ENCODE measurements at regions not wholly inside any gene's neighbourhood (a gene's known extent, or its start where the extent isn't known, plus 50 kb on each side); places are given as distances from the start of the nearest gene placed in this dataset.

DNA sequence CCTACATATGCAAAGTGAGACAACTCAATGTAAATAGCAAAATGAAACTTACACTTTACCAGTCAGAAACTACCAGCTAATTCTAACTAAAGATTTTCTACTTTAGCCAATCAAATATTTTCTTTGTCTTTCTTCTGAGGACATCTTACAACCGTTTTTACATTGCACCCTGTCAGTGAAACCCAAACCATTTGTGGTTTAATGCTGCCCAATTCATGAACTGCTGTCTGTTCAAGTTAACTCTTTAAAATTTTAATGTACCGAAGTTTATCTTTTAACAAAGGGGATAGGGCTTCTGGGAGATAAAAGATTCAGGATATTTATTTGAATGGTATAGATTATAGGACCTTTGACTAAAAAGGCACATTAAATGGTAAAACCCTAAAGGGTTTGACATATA, 121.3 kb upstream of the HDDC2 start:
- ATAC-seq: no peak
- Mint-ChIP-seq H3K4me1 (peaks cover 28% of the 10 kb centered on the region), H3K36me3 (no peaks in the 10 kb centered on the region), H3K4me3 (no peak overlapping the region), H3K27me3 (ENCODE audit: low read depth) (no peaks in the 10 kb centered on the region), H3K9me3 (peaks cover 3% of the 10 kb centered on the region; the same call in 1 of the 2 replicates), H3K27ac (no peak overlapping the region)
- ChIA-PET POLR2A (no interaction called here), CTCF (no interaction called here)
- TF ChIP-seq IRF2 (CRISPR knock-in tag; IDR thresholded peaks at IDR 0.05; ENCODE audit: borderline replicate concordance, low read depth) (no peak), AR (CRISPR knock-in tag; IDR thresholded peaks at IDR 0.05) (no peak), PRRX2 (CRISPR knock-in tag; IDR thresholded peaks at IDR 0.05) (no peak), ZNF263 (CRISPR knock-in tag; IDR thresholded peaks at IDR 0.05; ENCODE audit: low read depth) (no peak), ZNF121 (CRISPR knock-in tag; IDR thresholded peaks at IDR 0.05) (no peak), OVOL2 (CRISPR knock-in tag; IDR thresholded peaks at IDR 0.05; ENCODE audit: borderline replicate concordance) (no peak), ZMAT4 (CRISPR knock-in tag; IDR thresholded peaks at IDR 0.05) (no peak), ZNF512 (CRISPR knock-in tag; IDR thresholded peaks at IDR 0.05; ENCODE audit: borderline replicate concordance) (no peak), ELF4 (CRISPR knock-in tag; IDR thresholded peaks at IDR 0.05; ENCODE audit: low read depth) (no peak), GRHL2 (CRISPR knock-in tag; IDR thresholded peaks at IDR 0.05; ENCODE audit: insufficient replicate concordance, severe bottlenecking) (no peak), ZNF423 (CRISPR knock-in tag; IDR thresholded peaks at IDR 0.05) (no peak), RELA (CRISPR knock-in tag; IDR thresholded peaks at IDR 0.05; ENCODE audit: borderline replicate concordance) (no peak), ZNF416 (CRISPR knock-in tag; IDR thresholded peaks at IDR 0.05) (no peak), PRDM15 (CRISPR knock-in tag; IDR thresholded peaks at IDR 0.05) (no peak)
- DNase-seq (ENCODE audit: low spot score): no peak

GRCh38 chr6:125431971-125432370, 130.2 kb upstream of the HDDC2 start:
- ChIA-PET POLR2A (no interaction called here), CTCF (no interaction called here)
- ATAC-seq (peak; percentile 61), DNase-seq (ENCODE audit: low spot score) (no peak)
- peaks cover 2% of the 10 kb centered on the region for H3K36me3 Mint-ChIP-seq
- peaks cover 40% of the 10 kb centered on the region for H3K4me1 Mint-ChIP-seq
- H3K9me3 Mint-ChIP-seq: peaks cover 28% of the 10 kb centered on the region
- H3K27ac Mint-ChIP-seq: peak overlapping the region; percentile 77
- H3K4me3 Mint-ChIP-seq: peak overlapping the region; percentile 37
- no peak for TF ChIP-seq NFYB (CRISPR knock-in tag; conservative IDR thresholded peaks at IDR 0.05; ENCODE audit: low read depth)
- TF ChIP-seq RELA (CRISPR knock-in tag; IDR thresholded peaks at IDR 0.05; ENCODE audit: borderline replicate concordance): no peak
- no peak for TF ChIP-seq NR2C2 (CRISPR knock-in tag; IDR thresholded peaks at IDR 0.05)
- TF ChIP-seq, protein P1, sequence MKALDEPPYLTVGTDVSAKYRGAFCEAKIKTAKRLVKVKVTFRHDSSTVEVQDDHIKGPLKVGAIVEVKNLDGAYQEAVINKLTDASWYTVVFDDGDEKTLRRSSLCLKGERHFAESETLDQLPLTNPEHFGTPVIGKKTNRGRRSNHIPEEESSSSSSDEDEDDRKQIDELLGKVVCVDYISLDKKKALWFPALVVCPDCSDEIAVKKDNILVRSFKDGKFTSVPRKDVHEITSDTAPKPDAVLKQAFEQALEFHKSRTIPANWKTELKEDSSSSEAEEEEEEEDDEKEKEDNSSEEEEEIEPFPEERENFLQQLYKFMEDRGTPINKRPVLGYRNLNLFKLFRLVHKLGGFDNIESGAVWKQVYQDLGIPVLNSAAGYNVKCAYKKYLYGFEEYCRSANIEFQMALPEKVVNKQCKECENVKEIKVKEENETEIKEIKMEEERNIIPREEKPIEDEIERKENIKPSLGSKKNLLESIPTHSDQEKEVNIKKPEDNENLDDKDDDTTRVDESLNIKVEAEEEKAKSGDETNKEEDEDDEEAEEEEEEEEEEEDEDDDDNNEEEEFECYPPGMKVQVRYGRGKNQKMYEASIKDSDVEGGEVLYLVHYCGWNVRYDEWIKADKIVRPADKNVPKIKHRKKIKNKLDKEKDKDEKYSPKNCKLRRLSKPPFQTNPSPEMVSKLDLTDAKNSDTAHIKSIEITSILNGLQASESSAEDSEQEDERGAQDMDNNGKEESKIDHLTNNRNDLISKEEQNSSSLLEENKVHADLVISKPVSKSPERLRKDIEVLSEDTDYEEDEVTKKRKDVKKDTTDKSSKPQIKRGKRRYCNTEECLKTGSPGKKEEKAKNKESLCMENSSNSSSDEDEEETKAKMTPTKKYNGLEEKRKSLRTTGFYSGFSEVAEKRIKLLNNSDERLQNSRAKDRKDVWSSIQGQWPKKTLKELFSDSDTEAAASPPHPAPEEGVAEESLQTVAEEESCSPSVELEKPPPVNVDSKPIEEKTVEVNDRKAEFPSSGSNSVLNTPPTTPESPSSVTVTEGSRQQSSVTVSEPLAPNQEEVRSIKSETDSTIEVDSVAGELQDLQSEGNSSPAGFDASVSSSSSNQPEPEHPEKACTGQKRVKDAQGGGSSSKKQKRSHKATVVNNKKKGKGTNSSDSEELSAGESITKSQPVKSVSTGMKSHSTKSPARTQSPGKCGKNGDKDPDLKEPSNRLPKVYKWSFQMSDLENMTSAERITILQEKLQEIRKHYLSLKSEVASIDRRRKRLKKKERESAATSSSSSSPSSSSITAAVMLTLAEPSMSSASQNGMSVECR (CRISPR knock-in tag; IDR thresholded peaks at IDR 0.05; ENCODE audit: borderline replicate concordance): no peak
- H3K27me3 Mint-ChIP-seq (ENCODE audit: low read depth): no peaks in the 10 kb centered on the region

Measured in WTC11 (cell line).